GM23338 (cell line): ENCODE measurements at regions not wholly inside any gene's neighbourhood (a gene's known extent, or its start where the extent isn't known, plus 50 kb on each side); places are given as distances from the start of the nearest gene placed in this dataset.

ENCODE experiments used
- CTCF ChIP-seq, 2 experiments: fragments of 200-600 bp in 1 of 2; sonication (generic) in 1 of 2; conservative IDR thresholded peaks; 2 replicates each; pipeline versions ENCODE4 v1.5.1 to v1.6.1; 2016 to 2017; ENCODE audit warnings: antibody characterized with exemption in 2 of 2, low read depth in 2 of 2, mild to moderate bottlenecking in 2 of 2, moderate library complexity in 1 of 2
- ETS1 ChIP-seq: IDR thresholded peaks from 2 replicates; pipeline ENCODE4 v1.6.1; 2016; ENCODE audit warnings: antibody characterized with exemption
- NANOG ChIP-seq: IDR thresholded peaks from 2 replicates; pipeline ENCODE4 v1.6.1; 2016; ENCODE audit warnings: antibody characterized with exemption, borderline replicate concordance
- REST ChIP-seq: IDR thresholded peaks from one replicate; pipeline ENCODE4 v1.6.1; 2018; ENCODE audit warnings: antibody characterized with exemption; ENCODE audit not compliant: unreplicated experiment
- ZNF462 ChIP-seq: fragments of 250-450 bp; sonication (Bioruptor Pico); IDR thresholded peaks from 2 replicates; pipeline ENCODE4 v1.5.0; 2020; ENCODE audit warnings: mild to moderate bottlenecking, moderate library complexity

- TF ChIP-seq ZNF462 (CRISPR knock-in tag) (no peak), CTCF (conservative IDR thresholded peaks at IDR 0.05; ENCODE audit: low read depth in 2 of 2) (no peak), REST (no peak), NANOG (no peak), ETS1 (no peak)
Observed at GRCh38 chr6:164072240-164072666, 657.7 kb downstream of the QKI start (continued).
